Activated CD4-positive, CD25-positive, alpha-beta regulatory T cell (primary cell): ENCODE measurements at regions not wholly inside any gene's neighbourhood (a gene's known extent, or its start where the extent isn't known, plus 50 kb on each side); places are given as distances from the start of the nearest gene placed in this dataset.
"Not testable (repeated sequence)": the region's sequence is repeated elsewhere in the genome, so short reads cannot be mapped to it uniquely, and the experiment has no call there.

Experiments
- DNase-seq, 4 experiments: peaks; one replicate each; lab custom pipeline; 2025; lab: John Stamatoyannopoulos, UW

GRCh38 chr4:12933760-12934221 lies 550.3 kb downstream of the RAB28 start:
- no peak for DNase-seq

GRCh38 chr4:12932203-12932788 lies 551.8 kb downstream of the RAB28 start:
- no peak for DNase-seq

- DNase-seq: no peak
Measured at GRCh38 chr4:12929784-12930183, 554.4 kb downstream of the RAB28 start.

GRCh38 chr4:12928751-12929150 lies 555.4 kb downstream of the RAB28 start:
- no peak for DNase-seq

- DNase-seq: no peak
Measured at GRCh38 chr4:12926189-12927066, 557.7 kb downstream of the RAB28 start.

GRCh38 chr4:12924728-12925320 lies 559.3 kb downstream of the RAB28 start:
- DNase-seq: no peak

- DNase-seq: no peak
Measured at GRCh38 chr4:12924253-12924652, 559.9 kb downstream of the RAB28 start.

- no peak for DNase-seq
Measured at GRCh38 chr4:12912896-12913418, 571.2 kb downstream of the RAB28 start.

GRCh38 chr4:12911750-12912358 lies 572.3 kb downstream of the RAB28 start:
- no peak for DNase-seq

GRCh38 chr4:12903640-12904039 lies 580.5 kb downstream of the RAB28 start:
- not testable (repeated sequence) for DNase-seq

- no peak for DNase-seq
Measured at GRCh38 chr4:12902735-12903134, 581.4 kb downstream of the RAB28 start.

GRCh38 chr4:12897954-12898353 lies 586.2 kb downstream of the RAB28 start:
- DNase-seq: no peak

- DNase-seq: no peak
Measured at GRCh38 chr4:12894062-12894461, 590.1 kb downstream of the RAB28 start.

GRCh38 chr4:12889054-12889453 lies 595.1 kb downstream of the RAB28 start:
- DNase-seq: no peak

- DNase-seq: no peak
Measured at GRCh38 chr4:12884846-12885796, 599.0 kb downstream of the RAB28 start.

- no peak for DNase-seq
Measured at GRCh38 chr4:12881945-12882584, 602.1 kb downstream of the RAB28 start.

GRCh38 chr4:12880844-12881243 lies 603.3 kb downstream of the RAB28 start:
- DNase-seq: no peak

GRCh38 chr4:12879496-12879895 lies 604.6 kb downstream of the RAB28 start:
- DNase-seq: no peak

- DNase-seq: no peak
Measured at GRCh38 chr4:12875640-12876243, 608.4 kb downstream of the RAB28 start.

GRCh38 chr4:12873351-12873750 lies 610.8 kb downstream of the RAB28 start:
- DNase-seq: no peak
